Activated CD8-positive, alpha-beta T cell treated with anti-CD3 and anti-CD28 coated beads for 36 hours (primary cell): ENCODE measurements at regions not wholly inside any gene's neighbourhood (a gene's known extent, or its start where the extent isn't known, plus 50 kb on each side); places are given as distances from the start of the nearest gene placed in this dataset.

Experiments
- ATAC-seq: fragments of 200-7000 bp; cut with Tn5 transposase; one replicate; pipeline ENCODE4 v1.10.0; 2021; ENCODE audit warnings: mild to moderate bottlenecking, moderate library complexity
- CTCF ChIA-PET: fragments of 350-600 bp; sonication (Branson Sonifier 250); formaldehyde crosslinking; loops from one replicate; lab custom pipeline; 2021; ENCODE audit warnings: antibody characterized with exemption; lab: Charles Lee
- POLR2A ChIA-PET: fragments of 350-600 bp; sonication (Branson Sonifier 250); formaldehyde crosslinking; loops from one replicate; lab custom pipeline; 2021; ENCODE audit warnings: antibody characterized with exemption; lab: Charles Lee
- DNase-seq: peaks from one replicate; pipeline ENCODE4 v3.0.0-alpha.2; 2020
- H3K27ac Mint-ChIP-seq: one replicate; pipeline ENCODE4 v1.8.0; 2021; ENCODE audit warnings: mild to moderate bottlenecking, mixed read lengths
- H3K27me3 Mint-ChIP-seq: one replicate; pipeline ENCODE4 v1.8.0; 2021; ENCODE audit warnings: mixed read lengths
- H3K36me3 Mint-ChIP-seq: one replicate; pipeline ENCODE4 v1.8.0; 2021; ENCODE audit warnings: low read depth, mixed read lengths
- H3K4me1 Mint-ChIP-seq: one replicate; pipeline ENCODE4 v1.8.0; 2021; ENCODE audit warnings: low read depth, mixed read lengths
- H3K4me3 Mint-ChIP-seq: one replicate; pipeline ENCODE4 v1.8.0; 2021; ENCODE audit warnings: mild to moderate bottlenecking, moderate library complexity, mixed read lengths
- H3K9me3 Mint-ChIP-seq: one replicate; pipeline ENCODE4 v1.8.0; 2021; ENCODE audit warnings: mixed read lengths
- CTCF ChIP-seq: fragments of 200-600 bp; IDR thresholded peaks from one replicate; pipeline ENCODE4 v1.8.0; 2022; ENCODE audit warnings: antibody characterized with exemption, mild to moderate bottlenecking
- intact Hi-C: fragments of 100-400 bp; cut with micrococcal nuclease; formaldehyde crosslinking; loops from one replicate; pipeline ENCODE4 v1.10.0; 2022

- no peaks in the 10 kb centered on the region for H3K36me3 Mint-ChIP-seq
- H3K4me3 Mint-ChIP-seq = no peak overlapping the region
- H3K27ac Mint-ChIP-seq = no peak overlapping the region
- DNase-seq = no peak
- no peak for ATAC-seq
- no peaks in the 10 kb centered on the region for H3K4me1 Mint-ChIP-seq
- H3K9me3 Mint-ChIP-seq = no peaks in the 10 kb centered on the region
- intact Hi-C loops = no loop called here
- CTCF ChIA-PET = no interaction called here
- no peak for TF ChIP-seq CTCF
- POLR2A ChIA-PET = no interaction called here
- H3K27me3 Mint-ChIP-seq = peaks cover 3% of the 10 kb centered on the region
These were observed 332.9 kb downstream of the EIPR1 start for GRCh38 chr2:3044587-3045317.

- TF ChIP-seq CTCF = no peak
- intact Hi-C loops = no loop called here
- Mint-ChIP-seq H3K27me3 (peaks cover 3% of the 10 kb centered on the region), H3K9me3 (no peaks in the 10 kb centered on the region), H3K36me3 (no peaks in the 10 kb centered on the region), H3K4me3 (no peak overlapping the region), H3K27ac (no peak overlapping the region), H3K4me1 (no peaks in the 10 kb centered on the region)
- DNase-seq = no peak
- ATAC-seq = no peak
- ChIA-PET POLR2A (no interaction called here), CTCF (no interaction called here)
These were observed 333.9 kb downstream of the EIPR1 start for GRCh38 chr2:3043726-3044125.

GRCh38 chr2:3042601-3043585, 334.7 kb downstream of the EIPR1 start:
- ChIA-PET CTCF (no interaction called here), POLR2A (no interaction called here)
- DNase-seq = no peak
- ATAC-seq = no peak
- TF ChIP-seq CTCF = no peak
- H3K27ac Mint-ChIP-seq = no peak overlapping the region
- H3K4me1 Mint-ChIP-seq = no peaks in the 10 kb centered on the region
- H3K36me3 Mint-ChIP-seq = no peaks in the 10 kb centered on the region
- no peaks in the 10 kb centered on the region for H3K9me3 Mint-ChIP-seq
- H3K27me3 Mint-ChIP-seq = peaks cover 5% of the 10 kb centered on the region
- no peak overlapping the region for H3K4me3 Mint-ChIP-seq
- intact Hi-C loops = no loop called here

- H3K27me3 Mint-ChIP-seq = peaks cover 5% of the 10 kb centered on the region
- POLR2A ChIA-PET = no interaction called here
- TF ChIP-seq CTCF = no peak
- intact Hi-C loops = no loop called here
- H3K4me3 Mint-ChIP-seq = no peak overlapping the region
- H3K4me1 Mint-ChIP-seq = no peaks in the 10 kb centered on the region
- ATAC-seq (no peak), DNase-seq (no peak)
- H3K27ac Mint-ChIP-seq = no peak overlapping the region
- CTCF ChIA-PET = no interaction called here
- H3K9me3 Mint-ChIP-seq = no peaks in the 10 kb centered on the region
- no peaks in the 10 kb centered on the region for H3K36me3 Mint-ChIP-seq
These were observed 335.6 kb downstream of the EIPR1 start for GRCh38 chr2:3041841-3042600.
